ENCODE measurements at regions not wholly inside any gene's neighbourhood (a gene's known extent, or its start where the extent isn't known, plus 50 kb on each side); places are given as distances from the start of the nearest gene placed in this dataset.

GRCh38 chrX:39002466-39002865, 201.2 kb downstream of the MID1IP1 start:
- Histone ChIP-seq H3K36me3 (replicated peaks; ENCODE audit: control insufficient read depth, insufficient read depth, low read length) (no peaks in the 10 kb centered on the region), H3K4me3 (ENCODE audit: insufficient read depth, low read depth, low read length) (no peak overlapping the region), H3K27me3 (ENCODE audit: control insufficient read depth, insufficient read depth, low read length) (no peaks in the 10 kb centered on the region)
- no peak for DNase-seq

DNA sequence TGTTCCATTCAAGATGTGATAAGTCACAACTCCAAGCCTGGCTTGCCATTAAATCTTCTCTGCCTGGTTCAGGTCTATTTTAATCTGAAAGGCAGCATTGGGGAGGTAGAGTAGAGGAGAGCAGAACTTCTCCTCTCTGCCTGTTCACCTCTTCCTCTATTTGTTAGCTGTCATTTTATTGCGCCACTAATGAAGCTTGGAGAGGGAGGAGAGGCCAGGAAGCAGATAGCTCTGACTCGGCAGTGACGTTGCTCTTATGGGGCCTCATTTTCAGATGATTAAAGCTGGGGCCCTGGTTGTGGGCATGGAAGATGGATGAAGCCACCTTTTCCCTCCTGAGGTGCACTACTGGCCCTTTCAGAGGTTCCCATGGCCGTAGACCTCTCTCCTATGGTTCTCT, 207.3 kb downstream of the MID1IP1 start:
- Histone ChIP-seq H3K27me3 (ENCODE audit: control insufficient read depth, insufficient read depth, low read length) (no peaks in the 10 kb centered on the region), H3K36me3 (replicated peaks; ENCODE audit: control insufficient read depth, insufficient read depth, low read length) (no peaks in the 10 kb centered on the region), H3K4me3 (ENCODE audit: insufficient read depth, low read depth, low read length) (no peak overlapping the region)
- no peak for DNase-seq

GRCh38 chrX:39011454-39012221, 210.4 kb downstream of the MID1IP1 start:
- H3K27me3 ChIP-seq (ENCODE audit: control insufficient read depth, insufficient read depth, low read length), result no peaks in the 10 kb centered on the region
- no peaks in the 10 kb centered on the region for H3K36me3 ChIP-seq (replicated peaks; ENCODE audit: control insufficient read depth, insufficient read depth, low read length)
- DNase-seq, result no peak
- no peak overlapping the region for H3K4me3 ChIP-seq (ENCODE audit: insufficient read depth, low read depth, low read length)

DNA sequence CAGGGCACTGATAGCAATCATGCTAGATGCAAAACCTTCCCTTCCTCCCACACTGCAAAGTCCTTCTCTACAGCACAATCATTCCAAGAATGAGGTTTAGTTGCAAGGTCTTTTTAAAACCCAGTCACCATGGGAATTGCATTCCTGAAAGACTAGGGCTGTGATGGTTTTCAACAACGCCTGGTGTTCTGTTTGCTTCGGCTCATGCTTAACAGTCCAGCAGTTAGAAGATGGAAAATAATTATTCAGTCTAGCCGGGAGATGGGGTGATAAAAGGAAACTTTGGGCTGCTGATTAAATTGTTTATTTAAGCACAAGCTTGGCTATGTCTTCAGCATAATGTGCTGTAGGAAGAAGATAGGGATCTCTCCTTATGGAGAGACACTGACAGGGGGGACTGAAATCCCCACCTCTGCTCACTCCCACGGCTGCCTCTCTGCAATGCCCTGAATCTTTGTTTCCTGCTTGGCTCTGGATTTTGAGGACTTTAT, 211.4 kb downstream of the MID1IP1 start:
- Histone ChIP-seq H3K4me3 (ENCODE audit: insufficient read depth, low read depth, low read length) (no peak overlapping the region), H3K27me3 (ENCODE audit: control insufficient read depth, insufficient read depth, low read length) (no peaks in the 10 kb centered on the region), H3K36me3 (replicated peaks; ENCODE audit: control insufficient read depth, insufficient read depth, low read length) (no peaks in the 10 kb centered on the region)
- DNase-seq, result no peak

DNA sequence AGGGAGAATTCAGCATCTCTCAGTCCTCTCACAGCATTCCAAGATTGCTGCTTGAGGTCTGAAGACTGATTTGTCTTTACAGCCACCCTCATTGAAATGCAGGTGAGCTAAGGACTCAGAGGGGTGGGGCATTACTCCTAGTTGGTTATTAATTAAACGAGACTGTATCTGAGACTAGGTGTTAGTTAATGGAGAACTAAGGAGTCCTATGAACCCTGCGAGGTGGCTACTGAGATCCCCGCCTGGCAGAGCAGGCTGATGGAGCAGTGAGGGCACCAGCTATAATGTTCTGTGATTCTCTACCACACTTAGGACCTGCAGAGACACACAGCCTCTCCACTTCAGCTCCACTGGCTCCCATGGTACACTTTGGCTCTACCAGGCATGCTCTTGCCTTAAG, 215.3 kb downstream of the MID1IP1 start:
- H3K36me3 ChIP-seq (replicated peaks; ENCODE audit: control insufficient read depth, insufficient read depth, low read length), result no peaks in the 10 kb centered on the region
- H3K4me3 ChIP-seq (ENCODE audit: insufficient read depth, low read depth, low read length), result no peak overlapping the region
- no peak for DNase-seq
- H3K27me3 ChIP-seq (ENCODE audit: control insufficient read depth, insufficient read depth, low read length), result no peaks in the 10 kb centered on the region

GRCh38 chrX:39017077-39017476, 215.8 kb downstream of the MID1IP1 start:
- no peaks in the 10 kb centered on the region for H3K27me3 ChIP-seq (ENCODE audit: control insufficient read depth, insufficient read depth, low read length)
- DNase-seq, result no peak
- H3K4me3 ChIP-seq (ENCODE audit: insufficient read depth, low read depth, low read length), result no peak overlapping the region
- H3K36me3 ChIP-seq (replicated peaks; ENCODE audit: control insufficient read depth, insufficient read depth, low read length), result no peaks in the 10 kb centered on the region

- no peak overlapping the region for H3K4me3 ChIP-seq (ENCODE audit: insufficient read depth, low read depth, low read length)
- DNase-seq, result peak; percentile 32
- H3K27me3 ChIP-seq (ENCODE audit: control insufficient read depth, insufficient read depth, low read length), result no peaks in the 10 kb centered on the region
- no peaks in the 10 kb centered on the region for H3K36me3 ChIP-seq (replicated peaks; ENCODE audit: control insufficient read depth, insufficient read depth, low read length)
Observed at GRCh38 chrX:39017716-39018115, 216.5 kb downstream of the MID1IP1 start.

GRCh38 chrX:39018541-39018940, 217.3 kb downstream of the MID1IP1 start:
- H3K36me3 ChIP-seq (replicated peaks; ENCODE audit: control insufficient read depth, insufficient read depth, low read length), result no peaks in the 10 kb centered on the region
- DNase-seq, result no peak
- no peak overlapping the region for H3K4me3 ChIP-seq (ENCODE audit: insufficient read depth, low read depth, low read length)

DNA sequence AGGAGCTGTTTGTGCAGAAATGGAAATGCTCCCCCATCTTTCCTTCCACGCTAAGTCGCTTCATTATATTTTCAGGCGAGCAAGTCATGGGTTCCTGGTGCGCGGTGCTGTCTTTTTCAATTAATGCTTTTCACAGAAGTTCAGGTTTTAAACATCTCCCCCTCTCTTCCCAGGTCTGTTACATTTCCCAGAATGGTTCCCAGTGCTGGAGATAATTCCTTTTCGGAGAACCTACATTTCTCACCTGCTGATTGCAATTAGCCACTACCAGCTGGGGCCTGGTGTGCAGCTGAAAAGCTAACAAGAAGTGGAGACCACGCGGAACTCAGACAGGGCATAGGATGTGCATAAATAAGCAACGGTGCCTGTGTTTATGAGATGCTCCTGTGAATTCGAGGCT, 217.8 kb downstream of the MID1IP1 start:
- Histone ChIP-seq H3K36me3 (replicated peaks; ENCODE audit: control insufficient read depth, insufficient read depth, low read length) (no peaks in the 10 kb centered on the region), H3K4me3 (ENCODE audit: insufficient read depth, low read depth, low read length) (no peak overlapping the region), H3K27me3 (ENCODE audit: control insufficient read depth, insufficient read depth, low read length) (no peaks in the 10 kb centered on the region)
- no peak for DNase-seq

More at GRCh38 chrX:39018541-39018940, 217.3 kb downstream of the MID1IP1 start:
- no peaks in the 10 kb centered on the region for H3K27me3 ChIP-seq (ENCODE audit: control insufficient read depth, insufficient read depth, low read length)

GRCh38 chrX:39020051-39020669, 218.9 kb downstream of the MID1IP1 start:
- DNase-seq, result no peak
- Histone ChIP-seq H3K4me3 (ENCODE audit: insufficient read depth, low read depth, low read length) (no peak overlapping the region), H3K27me3 (ENCODE audit: control insufficient read depth, insufficient read depth, low read length) (no peaks in the 10 kb centered on the region), H3K36me3 (replicated peaks; ENCODE audit: control insufficient read depth, insufficient read depth, low read length) (no peaks in the 10 kb centered on the region)

DNA sequence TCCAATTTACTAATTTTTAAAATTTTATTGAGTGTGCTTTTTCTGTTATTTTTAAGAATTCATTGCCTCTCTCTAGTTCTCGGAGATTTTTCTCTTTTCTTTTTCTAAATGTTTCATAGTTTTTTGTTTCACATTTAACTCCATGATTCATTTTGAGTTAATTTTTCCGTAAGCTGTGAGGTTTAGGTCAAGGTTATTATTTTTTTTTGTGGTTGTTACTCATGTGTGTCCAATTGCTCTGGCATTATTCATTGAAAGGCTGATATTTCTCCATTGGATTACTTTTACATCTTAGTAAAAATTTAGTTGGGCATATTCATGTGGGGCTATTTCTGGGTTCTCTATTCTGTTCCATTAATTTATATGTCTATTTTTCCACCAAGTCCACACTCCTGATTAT, 220.8 kb downstream of the MID1IP1 start:
- no peaks in the 10 kb centered on the region for H3K36me3 ChIP-seq (replicated peaks; ENCODE audit: control insufficient read depth, insufficient read depth, low read length)
- H3K4me3 ChIP-seq (ENCODE audit: insufficient read depth, low read depth, low read length), result no peak overlapping the region
- H3K27me3 ChIP-seq (ENCODE audit: control insufficient read depth, insufficient read depth, low read length), result no peaks in the 10 kb centered on the region
- DNase-seq, result no peak

DNA sequence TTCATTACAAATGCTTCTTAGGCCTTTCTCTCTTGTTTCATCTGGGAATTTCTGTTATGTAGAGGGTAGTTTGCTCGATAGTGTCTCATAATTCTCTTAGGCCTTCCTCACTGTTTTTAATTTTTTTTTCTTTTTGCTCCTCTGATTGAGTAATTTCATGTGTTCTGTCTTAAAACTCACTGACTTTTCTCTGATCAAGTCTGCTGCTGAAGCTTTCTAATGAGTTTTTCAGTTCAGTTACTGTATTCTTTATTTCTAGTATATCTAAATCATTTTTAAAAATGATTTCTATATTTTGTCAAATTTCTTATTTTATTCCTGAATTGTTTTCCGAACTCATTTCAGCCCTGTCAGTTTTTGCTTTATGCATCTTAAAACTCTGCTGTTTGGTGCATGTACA, 228.0 kb downstream of the MID1IP1 start:
- Histone ChIP-seq H3K27me3 (ENCODE audit: control insufficient read depth, insufficient read depth, low read length) (no peaks in the 10 kb centered on the region), H3K36me3 (replicated peaks; ENCODE audit: control insufficient read depth, insufficient read depth, low read length) (no peaks in the 10 kb centered on the region), H3K4me3 (ENCODE audit: insufficient read depth, low read depth, low read length) (no peak overlapping the region)
- DNase-seq, result no peak

DNA sequence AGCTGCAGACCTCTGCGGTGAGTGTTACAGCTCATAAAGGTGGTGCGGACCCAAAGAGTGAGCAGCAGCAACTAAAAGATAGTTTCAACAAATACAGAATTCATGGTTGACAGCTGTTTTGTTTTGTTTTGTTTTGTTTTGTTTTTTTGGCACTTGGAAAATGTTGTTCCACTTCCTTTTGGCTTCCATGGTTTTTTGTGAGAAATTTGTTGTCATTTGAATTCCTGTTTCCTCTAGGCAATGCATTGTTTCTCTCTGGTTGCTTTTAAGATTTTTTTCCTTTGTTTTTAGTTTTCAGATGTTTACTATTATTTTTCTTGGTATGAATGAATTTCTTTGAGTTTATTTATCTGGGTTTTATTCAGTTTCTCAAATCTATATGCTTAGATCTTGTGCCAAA, 229.4 kb downstream of the MID1IP1 start:
- DNase-seq, result no peak
- Histone ChIP-seq H3K27me3 (ENCODE audit: control insufficient read depth, insufficient read depth, low read length) (no peaks in the 10 kb centered on the region), H3K4me3 (ENCODE audit: insufficient read depth, low read depth, low read length) (no peak overlapping the region), H3K36me3 (replicated peaks; ENCODE audit: control insufficient read depth, insufficient read depth, low read length) (no peaks in the 10 kb centered on the region)

DNA sequence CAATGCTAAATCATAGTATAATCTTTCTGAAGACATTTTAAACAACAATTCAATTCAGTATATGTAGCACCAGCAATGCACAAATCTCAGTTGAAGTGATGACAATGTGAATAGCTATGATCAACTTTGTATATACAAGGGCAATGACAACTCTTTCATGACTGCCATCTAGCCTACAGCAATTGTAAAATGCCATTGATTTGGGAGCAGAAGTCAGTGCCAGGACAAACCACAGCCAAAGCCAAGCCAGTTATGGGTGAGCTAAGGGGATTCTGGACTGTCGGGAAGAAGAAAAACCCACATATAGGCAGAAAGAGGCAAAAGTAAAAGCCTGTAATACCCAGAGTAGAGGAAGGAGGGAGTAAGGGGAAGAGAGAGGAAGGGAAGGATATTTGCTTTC, 238.6 kb downstream of the MID1IP1 start:
- Histone ChIP-seq H3K36me3 (replicated peaks; ENCODE audit: control insufficient read depth, insufficient read depth, low read length) (no peaks in the 10 kb centered on the region), H3K27me3 (ENCODE audit: control insufficient read depth, insufficient read depth, low read length) (no peaks in the 10 kb centered on the region), H3K4me3 (ENCODE audit: insufficient read depth, low read depth, low read length) (no peak overlapping the region)
- no peak for DNase-seq

DNA sequence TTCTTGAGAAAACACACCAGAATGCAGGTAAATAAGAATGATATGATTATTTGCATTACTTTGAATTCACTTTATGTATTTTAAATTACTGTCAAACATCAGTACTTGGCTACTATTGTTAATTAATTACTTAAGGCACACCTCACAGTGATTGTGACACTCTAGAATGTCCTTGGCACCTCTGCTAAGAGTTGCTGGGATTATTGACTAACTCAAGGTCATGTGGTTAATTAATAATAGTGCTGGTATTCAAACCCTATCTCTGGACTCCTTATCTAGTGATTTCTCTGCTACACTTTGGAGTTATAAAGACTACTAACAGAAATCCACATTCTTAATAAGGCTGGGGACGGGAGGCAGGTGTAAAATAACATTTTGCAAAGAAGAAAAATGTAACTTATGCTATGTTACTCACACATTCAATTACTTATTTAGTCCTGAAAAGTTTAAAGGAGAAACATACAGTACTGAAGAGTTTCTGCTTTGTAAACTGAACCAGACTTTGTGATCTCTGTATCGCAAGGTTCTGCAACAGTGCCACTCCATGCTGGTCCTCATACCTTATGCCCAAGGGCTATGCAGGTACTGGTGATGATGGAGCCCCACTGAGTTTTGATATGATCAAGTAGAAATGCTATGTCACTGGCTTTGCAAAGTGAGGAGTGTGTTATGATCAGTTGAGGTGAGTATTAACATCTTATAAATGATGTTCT, 242.7 kb downstream of the MID1IP1 start:
- H3K27me3 ChIP-seq (ENCODE audit: control insufficient read depth, insufficient read depth, low read length), result no peaks in the 10 kb centered on the region
- no peak overlapping the region for H3K4me3 ChIP-seq (ENCODE audit: insufficient read depth, low read depth, low read length)
- no peak for DNase-seq

More for the DNA sequence above, 242.7 kb downstream of the MID1IP1 start:
- H3K36me3 ChIP-seq (replicated peaks; ENCODE audit: control insufficient read depth, insufficient read depth, low read length), result no peaks in the 10 kb centered on the region

Measured in H7 (cell line).